ENCODE measurements at regions not wholly inside any gene's neighbourhood (a gene's known extent, or its start where the extent isn't known, plus 50 kb on each side); places are given as distances from the start of the nearest gene placed in this dataset.

DNA sequence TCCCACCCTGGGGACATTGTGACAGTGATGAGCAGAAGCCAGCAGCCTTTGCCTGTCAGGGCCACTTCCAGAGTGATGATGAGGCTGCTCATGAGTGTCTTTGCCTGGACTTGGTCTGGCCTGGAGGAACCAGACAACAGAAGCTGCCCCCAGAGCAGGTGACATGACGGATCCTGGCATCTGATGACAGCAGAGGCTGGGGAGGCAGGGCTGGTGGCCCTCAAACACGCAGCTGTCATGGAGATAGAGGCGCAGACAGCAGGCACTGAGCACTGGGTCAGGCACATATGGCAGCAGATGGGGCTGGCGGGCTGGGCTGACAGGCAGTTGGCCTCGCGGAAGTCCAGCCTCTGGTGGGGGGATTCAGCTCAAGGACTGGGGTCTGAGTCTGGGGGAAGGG, 66.4 kb upstream of the STUM start:
- H3K27me3 Mint-ChIP-seq (ENCODE audit: low read depth in 2 of 2): peaks cover 18 to 52% of the 10 kb centered on the region in 2 donors
- H3K9me3 Mint-ChIP-seq: no peaks in the 10 kb centered on the region
- no peak for ATAC-seq

DNA sequence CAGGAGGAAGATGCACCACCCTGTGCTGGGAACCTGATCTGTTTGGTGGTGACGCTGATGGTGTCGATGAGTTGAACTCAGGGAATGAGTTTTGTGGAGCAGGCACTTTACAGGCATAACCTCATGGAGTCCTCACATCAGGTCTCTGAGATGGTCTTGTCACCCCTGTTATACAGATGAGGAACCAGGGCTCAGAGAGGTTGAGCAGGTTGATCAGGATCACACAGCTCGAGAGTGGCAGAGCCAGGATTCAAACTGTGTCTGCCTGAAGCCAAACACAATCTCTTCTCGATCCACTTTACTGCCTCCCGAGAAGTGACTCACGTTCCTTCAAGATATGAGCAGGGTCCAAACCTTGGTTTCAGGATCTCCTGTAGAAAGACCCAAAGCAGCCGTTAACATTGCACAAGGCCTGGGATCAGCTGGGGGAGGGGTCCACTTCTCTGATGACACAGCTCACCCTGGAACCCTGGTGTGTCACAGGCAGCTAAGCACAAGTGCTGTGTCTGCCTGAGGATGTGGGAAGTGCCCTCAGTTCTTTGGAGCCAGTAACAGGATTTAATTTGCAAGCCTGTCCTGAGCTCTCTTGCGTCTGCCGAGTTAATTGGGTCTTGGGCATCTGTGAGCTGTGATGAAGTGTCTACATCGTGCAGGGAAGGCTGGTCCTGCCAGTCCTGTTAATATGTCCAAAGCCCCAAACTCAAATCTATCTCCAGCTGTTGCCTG, 65.4 kb upstream of the STUM start:
- intact Hi-C loops (cut with micrococcal nuclease): no loop called here
- Histone ChIP-seq H3K4me1 (ENCODE audit: control insufficient read depth, insufficient read depth, low read length) (no peaks in the 10 kb centered on the region), H3K9me3 (ENCODE audit: control insufficient read depth, insufficient read depth, low read length) (no peaks in the 10 kb centered on the region), H3K27ac (ENCODE audit: low read length) (no peak overlapping the region), H3K4me3 (ENCODE audit: low read length) (no peak overlapping the region), H3K27me3 (ENCODE audit: control insufficient read depth, insufficient read depth, low read length) (no peaks in the 10 kb centered on the region), H3K36me3 (ENCODE audit: control insufficient read depth, insufficient read depth, low read length) (no peaks in the 10 kb centered on the region)
- TF ChIP-seq, protein P1, sequence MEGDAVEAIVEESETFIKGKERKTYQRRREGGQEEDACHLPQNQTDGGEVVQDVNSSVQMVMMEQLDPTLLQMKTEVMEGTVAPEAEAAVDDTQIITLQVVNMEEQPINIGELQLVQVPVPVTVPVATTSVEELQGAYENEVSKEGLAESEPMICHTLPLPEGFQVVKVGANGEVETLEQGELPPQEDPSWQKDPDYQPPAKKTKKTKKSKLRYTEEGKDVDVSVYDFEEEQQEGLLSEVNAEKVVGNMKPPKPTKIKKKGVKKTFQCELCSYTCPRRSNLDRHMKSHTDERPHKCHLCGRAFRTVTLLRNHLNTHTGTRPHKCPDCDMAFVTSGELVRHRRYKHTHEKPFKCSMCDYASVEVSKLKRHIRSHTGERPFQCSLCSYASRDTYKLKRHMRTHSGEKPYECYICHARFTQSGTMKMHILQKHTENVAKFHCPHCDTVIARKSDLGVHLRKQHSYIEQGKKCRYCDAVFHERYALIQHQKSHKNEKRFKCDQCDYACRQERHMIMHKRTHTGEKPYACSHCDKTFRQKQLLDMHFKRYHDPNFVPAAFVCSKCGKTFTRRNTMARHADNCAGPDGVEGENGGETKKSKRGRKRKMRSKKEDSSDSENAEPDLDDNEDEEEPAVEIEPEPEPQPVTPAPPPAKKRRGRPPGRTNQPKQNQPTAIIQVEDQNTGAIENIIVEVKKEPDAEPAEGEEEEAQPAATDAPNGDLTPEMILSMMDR (IDR thresholded peaks at IDR 0.05): no peak
- no peaks in the 10 kb centered on the region for H3K4me1 Mint-ChIP-seq
- H3K9me3 Mint-ChIP-seq: no peaks in the 10 kb centered on the region
- H3K36me3 Mint-ChIP-seq: no peaks in the 10 kb centered on the region
- H3K27me3 Mint-ChIP-seq (ENCODE audit: low read depth in 2 of 2): peaks cover 21 to 58% of the 10 kb centered on the region in 2 donors
- H3K27ac Mint-ChIP-seq: no peak overlapping the region
- 83% methylated on average over 10 of the region's 10 CpGs for WGBS (ENCODE audit: insufficient coverage)
- ATAC-seq: no peak
- no peak for DNase-seq
- no peak overlapping the region for H3K4me3 Mint-ChIP-seq

More for the DNA sequence above, 66.4 kb upstream of the STUM start:
- Mint-ChIP-seq H3K36me3 (no peaks in the 10 kb centered on the region), H3K27ac (no peak overlapping the region), H3K4me3 (no peak overlapping the region), H3K4me1 (no peaks in the 10 kb centered on the region)
- H3K36me3 ChIP-seq (ENCODE audit: control insufficient read depth, insufficient read depth, low read length): no peaks in the 10 kb centered on the region
- no peak overlapping the region for H3K4me3 ChIP-seq (ENCODE audit: low read length)
- H3K4me1 ChIP-seq (ENCODE audit: control insufficient read depth, insufficient read depth, low read length): no peaks in the 10 kb centered on the region
- no peaks in the 10 kb centered on the region for H3K9me3 ChIP-seq (ENCODE audit: control insufficient read depth, insufficient read depth, low read length)
- H3K27ac ChIP-seq (ENCODE audit: low read length): no peak overlapping the region
- WGBS (ENCODE audit: insufficient coverage): 93% methylated on average over 6 of the region's 6 CpGs
- H3K27me3 ChIP-seq (ENCODE audit: control insufficient read depth, insufficient read depth, low read length): no peaks in the 10 kb centered on the region
- TF ChIP-seq, protein P1 (IDR thresholded peaks at IDR 0.05): no peak
- intact Hi-C loops (cut with micrococcal nuclease): no loop called here
- no peak for DNase-seq

DNA sequence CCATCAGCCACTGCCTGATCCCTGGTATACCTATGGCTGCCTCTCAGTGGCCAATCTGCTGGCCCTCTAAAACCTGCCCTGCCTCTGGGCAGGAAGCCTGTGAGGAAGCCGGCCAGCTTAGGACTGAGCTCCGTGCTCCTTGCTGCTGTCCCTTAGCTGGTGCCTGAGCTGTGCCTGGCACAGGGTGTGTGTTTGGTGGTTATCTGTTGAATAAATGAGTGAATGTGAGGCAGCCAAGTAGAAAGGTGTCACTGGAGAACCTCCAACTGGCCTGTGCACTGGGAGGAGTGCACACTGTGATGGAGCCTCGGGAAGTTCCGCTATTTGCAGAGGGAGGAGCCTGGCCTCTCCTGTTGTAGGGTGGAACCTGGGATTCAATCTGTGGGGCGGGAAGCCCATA, 63.4 kb upstream of the STUM start:
- DNase-seq (no peak), ATAC-seq (no peak)
- Histone ChIP-seq H3K27ac (ENCODE audit: low read length) (no peak overlapping the region), H3K4me3 (ENCODE audit: low read length) (no peak overlapping the region), H3K9me3 (ENCODE audit: control insufficient read depth, insufficient read depth, low read length) (no peaks in the 10 kb centered on the region), H3K36me3 (ENCODE audit: control insufficient read depth, insufficient read depth, low read length) (no peaks in the 10 kb centered on the region), H3K27me3 (ENCODE audit: control insufficient read depth, insufficient read depth, low read length) (no peaks in the 10 kb centered on the region), H3K4me1 (ENCODE audit: control insufficient read depth, insufficient read depth, low read length) (no peaks in the 10 kb centered on the region)
- 89% methylated on average over 5 of the region's 5 CpGs for WGBS (ENCODE audit: insufficient coverage)
- TF ChIP-seq, protein P1 (IDR thresholded peaks at IDR 0.05): no peak
- no peak overlapping the region for H3K4me3 Mint-ChIP-seq
- no peak overlapping the region for H3K27ac Mint-ChIP-seq
- no peaks in the 10 kb centered on the region for H3K9me3 Mint-ChIP-seq
- H3K27me3 Mint-ChIP-seq (ENCODE audit: low read depth in 2 of 2): peaks cover 24 to 60% of the 10 kb centered on the region in 2 donors
- intact Hi-C loops (cut with micrococcal nuclease): no loop called here
- no peaks in the 10 kb centered on the region for H3K4me1 Mint-ChIP-seq
- H3K36me3 Mint-ChIP-seq: no peaks in the 10 kb centered on the region

DNA sequence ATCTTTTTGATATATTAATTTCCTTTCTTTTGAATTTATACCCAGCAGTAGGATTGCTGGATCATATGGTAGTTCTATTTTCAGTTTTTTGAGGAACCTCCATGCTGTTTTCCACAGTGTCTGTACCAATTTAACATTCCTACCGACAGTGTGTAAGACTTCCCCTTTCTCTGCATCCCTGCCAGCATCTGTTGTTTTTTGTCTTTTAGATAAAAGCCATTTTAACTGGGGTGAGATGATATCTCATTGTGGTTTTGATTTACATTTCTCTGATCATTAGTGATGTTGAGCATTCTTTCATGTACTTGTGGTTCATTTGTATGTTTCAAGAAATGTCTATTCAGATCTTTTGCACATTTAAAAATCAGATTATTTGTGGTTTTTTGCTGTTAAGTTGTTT, 62.4 kb upstream of the STUM start:
- intact Hi-C loops (cut with micrococcal nuclease): no loop called here
- peaks cover 24 to 60% of the 10 kb centered on the region in 2 donors for H3K27me3 Mint-ChIP-seq (ENCODE audit: low read depth in 2 of 2)
- WGBS (ENCODE audit: insufficient coverage): no CpG with 5 or more reads among the region's 1 CpG

More for the DNA sequence above, 62.4 kb upstream of the STUM start:
- no peaks in the 10 kb centered on the region for H3K4me1 ChIP-seq (ENCODE audit: control insufficient read depth, insufficient read depth, low read length)
- no peaks in the 10 kb centered on the region for H3K9me3 ChIP-seq (ENCODE audit: control insufficient read depth, insufficient read depth, low read length)
- H3K27me3 ChIP-seq (ENCODE audit: control insufficient read depth, insufficient read depth, low read length): no peaks in the 10 kb centered on the region
- no peak overlapping the region for H3K4me3 ChIP-seq (ENCODE audit: low read length)
- DNase-seq: peak in 1 of 2 donors; percentile 29
- no peaks in the 10 kb centered on the region for H3K4me1 Mint-ChIP-seq
- no peaks in the 10 kb centered on the region for H3K36me3 ChIP-seq (ENCODE audit: control insufficient read depth, insufficient read depth, low read length)
- no peak for ATAC-seq
- TF ChIP-seq, protein P1 (IDR thresholded peaks at IDR 0.05): no peak
- no peaks in the 10 kb centered on the region for H3K9me3 Mint-ChIP-seq
- no peak overlapping the region for H3K27ac Mint-ChIP-seq
- H3K36me3 Mint-ChIP-seq: no peaks in the 10 kb centered on the region
- no peak overlapping the region for H3K27ac ChIP-seq (ENCODE audit: low read length)
- H3K4me3 Mint-ChIP-seq: no peak overlapping the region
